GM12878 (cell line): ENCODE measurements at regions not wholly inside any gene's neighbourhood (a gene's known extent, or its start where the extent isn't known, plus 50 kb on each side); places are given as distances from the start of the nearest gene placed in this dataset.

Experiments
- ATAC-seq: fragments of 200-7000 bp; cut with Tn5 transposase; 3 replicates; pipeline ENCODE4 v1.9.1; 2020; ENCODE audit warnings: mild to moderate bottlenecking, moderate library complexity
- BruUV-seq: library from RNA; stranded (reverse); fragments of 400-500 nt; replicated peaks from 2 replicates; lab custom pipeline; 2021; lab: Mats Ljungman, UMichigan
- CTCF ChIA-PET: fragments of 300-600 bp; sonication (Branson Sonifier 250); formaldehyde crosslinking; extraction: SDS; loops from one replicate; lab custom pipeline; 2021; ENCODE audit warnings: inconsistent platforms; lab: Yijun Ruan, JAX
- POLR2A ChIA-PET: fragments of 350-600 bp; formaldehyde crosslinking; extraction: SDS; loops from one replicate; lab custom pipeline; 2021; ENCODE audit warnings: inconsistent platforms; lab: Charles Lee
- RAD21 ChIA-PET: fragments of 300-600 bp; sonication (Branson Sonifier 250); formaldehyde crosslinking; loops from one replicate; lab custom pipeline; 2023; ENCODE audit warnings: antibody characterized with exemption; ENCODE audit not compliant: unreplicated experiment; lab: Charles Lee
- SMC1A ChIA-PET: fragments of 300-600 bp; sonication (Branson Sonifier 250); formaldehyde crosslinking; loops from one replicate; lab custom pipeline; 2023; ENCODE audit not compliant: unreplicated experiment, uncharacterized antibody; lab: Charles Lee
- DNase-seq: peaks from one replicate; pipeline ENCODE4 v3.0.0-alpha.2; 2011; ENCODE audit warnings: low read depth, low spot score
- FAIRE-seq: peaks from 3 replicates; lab custom pipeline; 2011; peaks lifted over from hg19 to GRCh38; lab: Jason Lieb, UNC
- H2AFZ ChIP-seq: 2 replicates; pipeline ENCODE4 v1.6.0; 2011; ENCODE audit warnings: low read depth, low read length, control low read depth; ENCODE audit not compliant: control insufficient read depth
- H3K27ac ChIP-seq: 2 replicates; pipeline ENCODE4 v1.5.1; 2011; ENCODE audit warnings: control low read depth; ENCODE audit not compliant: control insufficient read depth, insufficient read depth
- H3K27me3 ChIP-seq, 2 experiments: replicated peaks in 1 of 2; 2 replicates each; pipeline versions ENCODE4 v1.6.0 to v1.6.1; 2011; ENCODE audit warnings: low read length in 1 of 2; ENCODE audit not compliant: control insufficient read depth in 2 of 2, insufficient read depth in 2 of 2
- H3K36me3 ChIP-seq, 2 experiments: 2 replicates each; pipeline ENCODE4 v1.5.1; 2011; ENCODE audit warnings: low read length in 1 of 2; ENCODE audit not compliant: control insufficient read depth in 2 of 2, insufficient read depth in 2 of 2
- H3K4me1 ChIP-seq: 2 replicates; pipeline ENCODE4 v1.6.1; 2011; ENCODE audit warnings: mild to moderate bottlenecking, low read length, moderate library complexity, mixed read lengths; ENCODE audit not compliant: control insufficient read depth, insufficient read depth
- H3K4me2 ChIP-seq: 2 replicates; pipeline ENCODE4 v1.6.0; 2011; ENCODE audit warnings: control low read depth; ENCODE audit not compliant: control insufficient read depth, insufficient read depth
- H3K4me3 ChIP-seq: fragments of 200-600 bp; sonication (generic); 2 replicates; pipeline ENCODE4 v1.5.1; 2016
- H3K79me2 ChIP-seq: 2 replicates; pipeline ENCODE4 v1.6.0; 2011; ENCODE audit warnings: low read length; ENCODE audit not compliant: control insufficient read depth, insufficient read depth
- H3K9ac ChIP-seq: 2 replicates; pipeline ENCODE4 v1.8.0; 2011; ENCODE audit warnings: low read length, control low read depth, mixed read lengths; ENCODE audit not compliant: control insufficient read depth, insufficient read depth
- H3K9me3 ChIP-seq: replicated peaks from 3 replicates; pipeline ENCODE4 v1.5.1; 2011; ENCODE audit warnings: mild to moderate bottlenecking, low read length; ENCODE audit not compliant: control insufficient read depth, insufficient read depth
- H4K20me1 ChIP-seq: 2 replicates; pipeline ENCODE4 v1.6.0; 2011; ENCODE audit not compliant: control insufficient read depth, insufficient read depth
- ASH2L ChIP-seq: fragments of 300-600, 200-600 bp; sonication (generic); IDR thresholded peaks from 2 replicates; pipeline ENCODE4 v1.6.1; 2017; ENCODE audit warnings: low read depth, mild to moderate bottlenecking, borderline replicate concordance
- BMI1 ChIP-seq: fragments of 450-650 bp; IDR thresholded peaks from 2 replicates; pipeline ENCODE4 v1.6.1; 2016; ENCODE audit warnings: mild to moderate bottlenecking, moderate library complexity, borderline replicate concordance
- CREM ChIP-seq: IDR thresholded peaks from 2 replicates; pipeline ENCODE4 v1.6.1; 2014; ENCODE audit warnings: antibody characterized with exemption, low read depth
- ETV6 ChIP-seq, 2 experiments: fragments of 450-650 bp in 1 of 2; IDR thresholded peaks in 1 of 2; conservative IDR thresholded peaks in 1 of 2; 2 replicates each; pipeline ENCODE4 v1.6.1; 2014; ENCODE audit warnings: antibody characterized with exemption in 1 of 2, borderline replicate concordance in 1 of 2, low read depth in 1 of 2, mild to moderate bottlenecking in 1 of 2, moderate library complexity in 1 of 2
- FOS ChIP-seq: IDR thresholded peaks from 3 replicates; pipeline ENCODE4 v1.6.1; 2011; ENCODE audit warnings: borderline replicate concordance; ENCODE audit not compliant: insufficient read length; ENCODE audit errors: extremely low read depth
- HDAC2 ChIP-seq: fragments of 200-600 bp; sonication (generic); IDR thresholded peaks from 2 replicates; pipeline ENCODE4 v1.6.1; 2017
- IKZF2 ChIP-seq, 2 experiments: fragments of 450-650 bp; IDR thresholded peaks; 2 replicates each; pipeline ENCODE4 v1.6.1; 2017; ENCODE audit warnings: mild to moderate bottlenecking in 2 of 2, moderate library complexity in 2 of 2
- MTA2 ChIP-seq: fragments of 450-650 bp; IDR thresholded peaks from 2 replicates; pipeline ENCODE4 v1.6.1; 2016; ENCODE audit warnings: low read depth, mild to moderate bottlenecking, moderate library complexity
- NR2C2 ChIP-seq: IDR thresholded peaks from 2 replicates; pipeline ENCODE4 v1.6.1; 2011; ENCODE audit warnings: borderline replicate concordance, low read depth; ENCODE audit not compliant: control insufficient read depth, insufficient read length
- NR2F1 ChIP-seq: fragments of 450-650 bp; conservative IDR thresholded peaks from 2 replicates; pipeline ENCODE4 v1.6.1; 2017; ENCODE audit warnings: mild to moderate bottlenecking
- RBBP5 ChIP-seq: fragments of 200-600 bp; sonication (generic); conservative IDR thresholded peaks from 2 replicates; pipeline ENCODE4 v1.6.1; 2016
- REST ChIP-seq: IDR thresholded peaks from 2 replicates; pipeline ENCODE4 v1.6.1; 2012; ENCODE audit warnings: mild to moderate bottlenecking, low read depth, low read length
- SMARCA5 ChIP-seq: fragments of 450-650 bp; IDR thresholded peaks from 2 replicates; pipeline ENCODE4 v1.6.1; 2017; ENCODE audit warnings: mild to moderate bottlenecking
- SPI1 ChIP-seq: IDR thresholded peaks from 2 replicates; pipeline ENCODE4 v1.6.1; 2011; ENCODE audit warnings: low read depth, mild to moderate bottlenecking, low read length, moderate library complexity, borderline replicate concordance; ENCODE audit not compliant: insufficient read depth
- SRF ChIP-seq, 2 experiments: IDR thresholded peaks; 2 replicates each; pipeline ENCODE4 v1.6.1; 2011; ENCODE audit warnings: low read depth in 2 of 2, low read length in 2 of 2, mild to moderate bottlenecking in 1 of 2, moderate library complexity in 1 of 2
- TBL1XR1 ChIP-seq: IDR thresholded peaks from 2 replicates; pipeline ENCODE4 v1.6.1; 2012; ENCODE audit warnings: low read depth, low read length, improper control_type of control experiment
- WGBS: methylation state at CpG from one replicate; pipeline ENCODE4 v1.1.6; 2016; ENCODE audit warnings: low lambda C conversion rate; ENCODE audit not compliant: insufficient replicate concordance, insufficient coverage; ENCODE audit errors: missing lambda C conversion rate; 5-methylcytosine and 5-hydroxymethylcytosine counted together
- in situ Hi-C: fragments of 300-500 bp; cut with MboI; formaldehyde crosslinking; loops from 9 replicates; pipeline ENCODE4 v1.14.3; 2018; ENCODE audit warnings: mixed read lengths
- intact Hi-C: fragments of 100-400 bp; cut with micrococcal nuclease; formaldehyde crosslinking; loops from one replicate; pipeline ENCODE4 v1.14.2; 2022; ENCODE audit not compliant: unreplicated experiment
- TF ChIP-seq, protein P1 (sequence below): fragments of 450-650 bp; IDR thresholded peaks from 2 replicates; pipeline ENCODE4 v1.6.1; 2017; ENCODE audit warnings: antibody characterized with exemption, mild to moderate bottlenecking, moderate library complexity

DNA sequence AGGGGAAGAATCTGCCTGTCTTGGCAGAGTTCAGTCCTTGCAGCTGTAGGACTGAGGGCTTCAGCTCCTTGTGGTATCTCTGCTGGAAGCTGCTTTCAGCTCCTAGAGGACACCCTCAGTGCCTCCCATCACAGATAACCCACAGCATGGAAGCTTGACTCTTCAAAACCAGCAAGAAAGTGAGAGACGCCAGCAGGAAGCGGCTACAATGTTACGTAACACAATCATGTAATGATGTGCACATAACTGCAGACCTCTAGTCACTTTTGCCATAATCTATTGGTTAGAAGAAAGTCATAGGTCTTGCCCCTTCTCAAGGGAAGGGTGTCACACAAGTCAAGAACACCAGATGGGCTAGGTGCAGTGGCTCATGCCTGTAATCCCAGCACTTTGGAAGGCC, 69.1 kb upstream of the AFF3 start:
- no TSS peak for BruUV-seq
- Histone ChIP-seq H3K79me2 (no peaks in the 10 kb centered on the region), H3K4me2 (no peak overlapping the region), H3K27ac (no peak overlapping the region), H2AFZ (no peak overlapping the region), H3K36me3 (no peaks in the 10 kb centered on the region), H3K4me3 (no peak overlapping the region), H3K4me1 (no peaks in the 10 kb centered on the region), H3K9me3 (no peaks in the 10 kb centered on the region), H3K27me3 (peaks cover 0 to 1% of the 10 kb centered on the region in 2 experiments; a peak in 1 of 4 replicates), H3K9ac (no peak overlapping the region), H4K20me1 (no peaks in the 10 kb centered on the region)
- in situ Hi-C loops (no loop called here), intact Hi-C loops (no loop called here)
- TF ChIP-seq NR2C2 (no peak), SPI1 (no peak), BMI1 (no peak), ETV6 (conservative IDR thresholded peaks at IDR 0.05 in 1 of 2, IDR thresholded peaks at IDR 0.05 in 1 of 2; ENCODE audit: borderline replicate concordance in 1 of 2, low read depth in 1 of 2) (no peak), CREM (no peak), TBL1XR1 (no peak), FOS (no peak), SRF (IDR thresholded peaks at IDR 0.05; ENCODE audit: low read depth in 2 of 2, low read length in 2 of 2) (no peak), NR2F1 (no peak), REST (no peak), SMARCA5 (no peak), MTA2 (no peak), HDAC2 (no peak), IKZF2 (IDR thresholded peaks at IDR 0.05) (no peak), RBBP5 (no peak), ASH2L (no peak)
- TF ChIP-seq, protein P1, sequence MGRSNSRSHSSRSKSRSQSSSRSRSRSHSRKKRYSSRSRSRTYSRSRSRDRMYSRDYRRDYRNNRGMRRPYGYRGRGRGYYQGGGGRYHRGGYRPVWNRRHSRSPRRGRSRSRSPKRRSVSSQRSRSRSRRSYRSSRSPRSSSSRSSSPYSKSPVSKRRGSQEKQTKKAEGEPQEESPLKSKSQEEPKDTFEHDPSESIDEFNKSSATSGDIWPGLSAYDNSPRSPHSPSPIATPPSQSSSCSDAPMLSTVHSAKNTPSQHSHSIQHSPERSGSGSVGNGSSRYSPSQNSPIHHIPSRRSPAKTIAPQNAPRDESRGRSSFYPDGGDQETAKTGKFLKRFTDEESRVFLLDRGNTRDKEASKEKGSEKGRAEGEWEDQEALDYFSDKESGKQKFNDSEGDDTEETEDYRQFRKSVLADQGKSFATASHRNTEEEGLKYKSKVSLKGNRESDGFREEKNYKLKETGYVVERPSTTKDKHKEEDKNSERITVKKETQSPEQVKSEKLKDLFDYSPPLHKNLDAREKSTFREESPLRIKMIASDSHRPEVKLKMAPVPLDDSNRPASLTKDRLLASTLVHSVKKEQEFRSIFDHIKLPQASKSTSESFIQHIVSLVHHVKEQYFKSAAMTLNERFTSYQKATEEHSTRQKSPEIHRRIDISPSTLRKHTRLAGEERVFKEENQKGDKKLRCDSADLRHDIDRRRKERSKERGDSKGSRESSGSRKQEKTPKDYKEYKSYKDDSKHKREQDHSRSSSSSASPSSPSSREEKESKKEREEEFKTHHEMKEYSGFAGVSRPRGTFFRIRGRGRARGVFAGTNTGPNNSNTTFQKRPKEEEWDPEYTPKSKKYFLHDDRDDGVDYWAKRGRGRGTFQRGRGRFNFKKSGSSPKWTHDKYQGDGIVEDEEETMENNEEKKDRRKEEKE, result no peak
- POLR2A ChIA-PET, result no interaction called here
- ATAC-seq (no peak), FAIRE-seq (no peak), DNase-seq (no peak)
- 91% methylated on average over 3 of the region's 3 CpGs for WGBS
- RAD21 ChIA-PET, result no interaction called here
- CTCF ChIA-PET, result no interaction called here
- SMC1A ChIA-PET, result no interaction called here
